RWPE2 (cell line): ENCODE measurements at regions not wholly inside any gene's neighbourhood (a gene's known extent, or its start where the extent isn't known, plus 50 kb on each side); places are given as distances from the start of the nearest gene placed in this dataset.

ENCODE experiments used
- ATAC-seq: fragments of 200-7000 bp; cut with Tn5 transposase; 3 replicates; pipeline ENCODE4 v1.9.1; 2021; ENCODE audit warnings: low read depth
- DNase-seq: peaks from one replicate; pipeline ENCODE4 v3.0.0-alpha.2; 2020; ENCODE audit warnings: low spot score
- H3K27ac ChIP-seq: fragments of 450-650 bp; 2 replicates; pipeline ENCODE4 v1.5.1; 2017; ENCODE audit warnings: mild to moderate bottlenecking; ENCODE audit not compliant: poor library complexity, severe bottlenecking
- H3K27me3 ChIP-seq: fragments of 250-450 bp; sonication (Bioruptor Pico); 2 replicates; pipeline ENCODE4 v1.5.1; 2021; ENCODE audit warnings: mild to moderate bottlenecking, moderate library complexity; ENCODE audit not compliant: insufficient read depth, poor library complexity, severe bottlenecking
- H3K36me3 ChIP-seq: fragments of 250-450 bp; sonication (Bioruptor Pico); 2 replicates; pipeline ENCODE4 v1.5.1; 2020; ENCODE audit warnings: low read depth, mild to moderate bottlenecking, moderate library complexity
- H3K4me1 ChIP-seq: fragments of 250-450 bp; sonication (Bioruptor Pico); 2 replicates; pipeline ENCODE4 v1.5.1; 2021; ENCODE audit warnings: mild to moderate bottlenecking, moderate library complexity; ENCODE audit not compliant: insufficient read depth, poor library complexity, severe bottlenecking
- H3K4me3 ChIP-seq: fragments of 250-450 bp; sonication (Bioruptor Pico); 2 replicates; pipeline ENCODE4 v1.5.1; 2021; ENCODE audit warnings: mild to moderate bottlenecking, moderate library complexity; ENCODE audit not compliant: severe bottlenecking
- H3K9me3 ChIP-seq: fragments of 250-450 bp; sonication (Bioruptor Pico); 2 replicates; pipeline ENCODE4 v1.5.1; 2021; ENCODE audit warnings: mild to moderate bottlenecking, moderate library complexity; ENCODE audit not compliant: severe bottlenecking
- CTCF ChIP-seq: fragments of 450-650 bp; IDR thresholded peaks from one replicate; pipeline ENCODE4 v1.5.1; 2017; ENCODE audit warnings: mild to moderate bottlenecking, moderate library complexity; ENCODE audit not compliant: poor library complexity, severe bottlenecking

GRCh38 chr16:80081846-80082245 is 458.9 kb upstream of the DYNLRB2 start:
- no peak for ATAC-seq
- H3K27me3 ChIP-seq = no peaks in the 10 kb centered on the region

GRCh38 chr16:80080287-80080851 is 460.4 kb upstream of the DYNLRB2 start:
- no peaks in the 10 kb centered on the region for H3K9me3 ChIP-seq
- DNase-seq (no peak), ATAC-seq (no peak)
- no peaks in the 10 kb centered on the region for H3K27me3 ChIP-seq
- no peak for TF ChIP-seq CTCF
- H3K4me3 ChIP-seq = no peak overlapping the region
- H3K36me3 ChIP-seq = no peaks in the 10 kb centered on the region
- H3K4me1 ChIP-seq = no peaks in the 10 kb centered on the region
- H3K27ac ChIP-seq = no peak overlapping the region

More at GRCh38 chr16:80081846-80082245, 458.9 kb upstream of the DYNLRB2 start:
- no peaks in the 10 kb centered on the region for H3K4me1 ChIP-seq
- H3K36me3 ChIP-seq = no peaks in the 10 kb centered on the region
- no peak overlapping the region for H3K4me3 ChIP-seq
- DNase-seq = no peak
- no peak for TF ChIP-seq CTCF
- H3K9me3 ChIP-seq = no peaks in the 10 kb centered on the region
- H3K27ac ChIP-seq = no peak overlapping the region

- Histone ChIP-seq H3K27me3 (no peaks in the 10 kb centered on the region), H3K4me3 (no peak overlapping the region), H3K4me1 (no peaks in the 10 kb centered on the region), H3K27ac (no peak overlapping the region), H3K36me3 (no peaks in the 10 kb centered on the region), H3K9me3 (no peaks in the 10 kb centered on the region)
- no peak for TF ChIP-seq CTCF
- no peak for ATAC-seq
- DNase-seq = no peak
Observed at GRCh38 chr16:80079072-80079471, 461.7 kb upstream of the DYNLRB2 start.

GRCh38 chr16:80077696-80078095 is 463.1 kb upstream of the DYNLRB2 start:
- H3K27ac ChIP-seq = no peak overlapping the region
- TF ChIP-seq CTCF = no peak
- DNase-seq = no peak

GRCh38 chr16:80074329-80074728 is 466.5 kb upstream of the DYNLRB2 start:
- Histone ChIP-seq H3K27ac (no peak overlapping the region), H3K9me3 (no peaks in the 10 kb centered on the region), H3K4me1 (no peaks in the 10 kb centered on the region), H3K27me3 (no peaks in the 10 kb centered on the region), H3K4me3 (no peak overlapping the region), H3K36me3 (no peaks in the 10 kb centered on the region)
- no peak for TF ChIP-seq CTCF
- ATAC-seq (no peak), DNase-seq (no peak)

More at GRCh38 chr16:80077696-80078095, 463.1 kb upstream of the DYNLRB2 start:
- no peak overlapping the region for H3K4me3 ChIP-seq
- no peaks in the 10 kb centered on the region for H3K27me3 ChIP-seq
- no peaks in the 10 kb centered on the region for H3K4me1 ChIP-seq
- no peaks in the 10 kb centered on the region for H3K9me3 ChIP-seq
- ATAC-seq = no peak
- H3K36me3 ChIP-seq = no peaks in the 10 kb centered on the region
